Type B pancreatic cell (in vitro differentiated cells): ENCODE measurements at regions not wholly inside any gene's neighbourhood (a gene's known extent, or its start where the extent isn't known, plus 50 kb on each side); places are given as distances from the start of the nearest gene placed in this dataset.

ENCODE experiments used
- DNase-seq: peaks from one replicate; pipeline ENCODE4 v3.0.0; 2021; ENCODE audit warnings: mixed read lengths; ENCODE audit not compliant: unreplicated experiment; ENCODE audit errors: extremely low spot score
- H3K27ac Mint-ChIP-seq: 2 replicates; pipeline ENCODE4 v1.8.0; 2021; ENCODE audit warnings: mild to moderate bottlenecking, mixed read lengths
- H3K27me3 Mint-ChIP-seq: 2 replicates; pipeline ENCODE4 v1.8.0; 2021; ENCODE audit warnings: mixed read lengths
- H3K36me3 Mint-ChIP-seq: 2 replicates; pipeline ENCODE4 v1.8.0; 2021; ENCODE audit warnings: mixed read lengths
- H3K4me1 Mint-ChIP-seq: one replicate; pipeline ENCODE4 v1.8.0; 2021; ENCODE audit warnings: mixed read lengths; ENCODE audit not compliant: unreplicated experiment
- H3K4me3 Mint-ChIP-seq: 2 replicates; pipeline ENCODE4 v1.8.0; 2021; ENCODE audit warnings: mild to moderate bottlenecking, mixed read lengths
- H3K9me3 Mint-ChIP-seq: 2 replicates; pipeline ENCODE4 v1.8.0; 2021; ENCODE audit warnings: mixed read lengths
- TF ChIP-seq, protein P1 (sequence below): fragments of 200-600 bp; sonication (generic); conservative IDR thresholded peaks from 2 replicates; pipeline ENCODE4 v1.5.0; 2021; ENCODE audit warnings: antibody characterized with exemption, mild to moderate bottlenecking

DNA sequence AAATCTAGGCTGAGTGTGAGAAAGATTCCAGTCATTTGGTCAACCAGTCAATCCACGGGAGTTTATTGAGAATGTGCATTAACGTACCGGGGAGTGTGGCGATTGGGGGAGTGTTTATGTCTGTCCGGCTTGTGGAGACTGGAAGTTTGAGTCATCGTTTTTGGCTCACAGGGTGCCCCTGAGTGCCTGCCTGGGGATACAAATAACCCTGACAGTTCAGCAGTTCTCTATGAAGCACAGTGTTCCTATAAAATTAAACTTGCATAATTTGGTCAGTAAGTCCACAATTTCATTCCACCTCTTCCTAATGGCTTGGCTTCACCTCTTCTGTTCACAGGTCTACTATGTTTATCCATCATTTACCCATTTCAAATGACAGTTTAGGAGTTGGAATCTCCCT is 72.6 kb upstream of the PLEKHG1 start:
- no peak for DNase-seq
- Mint-ChIP-seq H3K4me1 (peaks cover 12% of the 10 kb centered on the region), H3K27ac (no peak overlapping the region), H3K36me3 (no peaks in the 10 kb centered on the region), H3K9me3 (peaks cover 6% of the 10 kb centered on the region), H3K27me3 (peaks cover 4% of the 10 kb centered on the region), H3K4me3 (no peak overlapping the region)
- TF ChIP-seq, protein P1, sequence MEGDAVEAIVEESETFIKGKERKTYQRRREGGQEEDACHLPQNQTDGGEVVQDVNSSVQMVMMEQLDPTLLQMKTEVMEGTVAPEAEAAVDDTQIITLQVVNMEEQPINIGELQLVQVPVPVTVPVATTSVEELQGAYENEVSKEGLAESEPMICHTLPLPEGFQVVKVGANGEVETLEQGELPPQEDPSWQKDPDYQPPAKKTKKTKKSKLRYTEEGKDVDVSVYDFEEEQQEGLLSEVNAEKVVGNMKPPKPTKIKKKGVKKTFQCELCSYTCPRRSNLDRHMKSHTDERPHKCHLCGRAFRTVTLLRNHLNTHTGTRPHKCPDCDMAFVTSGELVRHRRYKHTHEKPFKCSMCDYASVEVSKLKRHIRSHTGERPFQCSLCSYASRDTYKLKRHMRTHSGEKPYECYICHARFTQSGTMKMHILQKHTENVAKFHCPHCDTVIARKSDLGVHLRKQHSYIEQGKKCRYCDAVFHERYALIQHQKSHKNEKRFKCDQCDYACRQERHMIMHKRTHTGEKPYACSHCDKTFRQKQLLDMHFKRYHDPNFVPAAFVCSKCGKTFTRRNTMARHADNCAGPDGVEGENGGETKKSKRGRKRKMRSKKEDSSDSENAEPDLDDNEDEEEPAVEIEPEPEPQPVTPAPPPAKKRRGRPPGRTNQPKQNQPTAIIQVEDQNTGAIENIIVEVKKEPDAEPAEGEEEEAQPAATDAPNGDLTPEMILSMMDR: no peak

DNA sequence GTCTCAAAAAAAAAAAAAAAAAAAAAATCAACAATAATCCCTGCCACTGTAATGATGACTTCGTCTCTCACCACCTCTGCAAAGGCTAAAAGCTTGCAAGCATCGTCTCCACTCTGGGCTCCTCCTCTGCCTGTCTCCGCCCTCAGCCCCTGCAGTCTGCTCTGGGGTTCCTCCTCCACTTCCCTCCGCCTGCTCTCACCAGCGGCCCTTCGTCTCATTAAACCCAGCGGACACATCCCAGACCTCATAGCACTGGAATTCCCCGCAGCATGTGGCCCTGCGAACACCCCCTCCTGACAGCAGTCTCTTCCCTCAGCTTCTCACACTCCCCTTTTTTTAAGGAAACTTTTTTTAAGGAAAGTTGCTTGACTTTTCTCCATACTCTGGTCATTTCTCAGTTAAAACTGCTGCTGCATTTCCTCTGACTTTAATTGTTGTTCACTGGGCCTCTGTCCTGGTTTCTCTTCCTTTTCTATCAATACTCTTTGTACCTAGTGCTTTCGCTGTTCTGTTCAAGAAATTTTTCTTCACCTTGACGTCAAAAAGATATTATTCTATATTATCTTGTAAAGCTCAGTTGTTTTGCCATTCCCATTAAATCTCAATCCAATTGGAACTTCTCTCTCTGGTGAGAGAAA is 70.9 kb upstream of the PLEKHG1 start:
- peak overlapping the region; percentile 20 for H3K27ac Mint-ChIP-seq
- H3K4me3 Mint-ChIP-seq: peak overlapping the region; percentile 45
- peaks cover 4% of the 10 kb centered on the region for H3K27me3 Mint-ChIP-seq
- no peaks in the 10 kb centered on the region for H3K36me3 Mint-ChIP-seq
- DNase-seq: no peak
- peaks cover 6% of the 10 kb centered on the region for H3K9me3 Mint-ChIP-seq
- TF ChIP-seq, protein P1: no peak
- H3K4me1 Mint-ChIP-seq: peaks cover 12% of the 10 kb centered on the region

DNA sequence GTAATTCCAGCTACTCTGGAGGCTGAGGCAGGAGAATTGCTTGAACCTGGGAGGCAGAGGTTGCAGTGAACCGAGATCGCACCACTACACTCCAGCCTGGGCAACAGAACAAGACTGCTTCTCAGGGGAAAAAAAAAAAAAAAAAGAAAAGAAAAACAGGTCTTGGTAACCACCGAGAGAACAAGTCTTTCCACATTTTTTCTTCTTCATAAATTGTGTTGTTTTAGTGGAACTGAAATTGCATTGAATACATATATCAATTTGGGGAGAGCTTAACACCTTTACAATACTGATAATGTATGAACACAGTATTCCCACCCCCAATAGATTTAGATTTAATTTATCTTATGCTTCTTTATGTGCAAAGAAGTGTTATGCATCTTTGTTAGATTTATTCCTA is 70.0 kb upstream of the PLEKHG1 start:
- peak overlapping the region; percentile 66 for H3K27ac Mint-ChIP-seq
- H3K27me3 Mint-ChIP-seq: peaks cover 4% of the 10 kb centered on the region
- peaks cover 12% of the 10 kb centered on the region for H3K4me1 Mint-ChIP-seq
- peaks cover 6% of the 10 kb centered on the region for H3K9me3 Mint-ChIP-seq
- no peak for DNase-seq
- TF ChIP-seq, protein P1: no peak
- no peaks in the 10 kb centered on the region for H3K36me3 Mint-ChIP-seq
- H3K4me3 Mint-ChIP-seq: no peak overlapping the region

DNA sequence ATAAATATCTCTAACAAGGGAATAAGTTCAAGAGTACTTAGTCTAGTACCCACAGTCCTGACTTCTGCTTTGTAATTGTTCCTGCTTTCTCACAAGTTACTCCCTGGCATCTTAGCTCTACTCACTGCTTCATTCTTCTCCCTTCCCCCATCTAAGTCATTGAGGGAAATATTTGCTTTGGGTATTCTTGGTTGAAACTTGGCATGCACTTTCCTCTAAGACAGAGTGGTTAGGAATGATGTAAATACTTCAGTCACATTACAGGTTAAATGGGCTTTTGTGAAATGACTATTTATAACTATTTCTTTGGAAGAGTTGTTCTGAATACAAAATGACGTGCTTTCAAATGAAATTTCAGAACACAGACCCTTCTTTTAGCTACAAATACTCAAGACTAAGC is 67.7 kb upstream of the PLEKHG1 start:
- H3K4me3 Mint-ChIP-seq: no peak overlapping the region
- H3K27me3 Mint-ChIP-seq: peaks cover 3% of the 10 kb centered on the region
- peaks cover 18% of the 10 kb centered on the region for H3K4me1 Mint-ChIP-seq
- no peaks in the 10 kb centered on the region for H3K36me3 Mint-ChIP-seq
- H3K27ac Mint-ChIP-seq: no peak overlapping the region
- H3K9me3 Mint-ChIP-seq: peaks cover 2% of the 10 kb centered on the region
- no peak for DNase-seq
- TF ChIP-seq, protein P1: no peak

DNA sequence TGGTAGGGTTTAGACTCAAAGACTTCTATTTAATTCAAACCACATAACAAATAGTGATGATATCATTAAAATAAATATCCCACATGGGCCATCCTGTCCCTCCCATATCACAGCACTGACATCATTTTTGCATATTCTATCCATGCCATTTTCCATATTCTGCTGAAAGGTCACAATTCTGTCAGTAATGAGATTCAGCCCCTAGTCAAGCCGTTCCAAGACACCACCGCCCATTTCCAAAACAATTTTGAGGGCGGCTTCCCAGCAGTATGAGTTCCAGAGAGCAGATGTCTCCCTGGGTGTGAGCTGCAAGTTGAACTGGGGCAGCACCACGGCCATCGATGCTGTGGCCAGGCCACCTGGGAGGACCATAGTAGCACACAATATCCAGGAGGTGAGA is 65.1 kb upstream of the PLEKHG1 start:
- Mint-ChIP-seq H3K27me3 (peaks cover 14% of the 10 kb centered on the region), H3K4me1 (peaks cover 13% of the 10 kb centered on the region), H3K27ac (no peak overlapping the region), H3K36me3 (peaks cover 3% of the 10 kb centered on the region), H3K9me3 (peaks cover 17% of the 10 kb centered on the region), H3K4me3 (no peak overlapping the region)
- TF ChIP-seq, protein P1: no peak
- no peak for DNase-seq
